Esophagus (tissue), 2 donors: ENCODE measurements at regions not wholly inside any gene's neighbourhood (a gene's known extent, or its start where the extent isn't known, plus 50 kb on each side); places are given as distances from the start of the nearest gene placed in this dataset.
"Not testable (repeated sequence)": the region's sequence is repeated elsewhere in the genome, so short reads cannot be mapped to it uniquely, and the experiment has no call there.

ENCODE experiments used
- H3K27ac ChIP-seq, 2 donors: one replicate each; pipeline ENCODE4 v1.5.1; 2013; ENCODE audit warnings: low read depth in 2 of 2, mild to moderate bottlenecking in 2 of 2, inconsistent platforms in 1 of 2, low read length in 1 of 2, moderate library complexity in 1 of 2
- H3K27me3 ChIP-seq, 2 donors: one replicate each; pipeline ENCODE4 v1.6.1; 2013; ENCODE audit warnings: low read length in 2 of 2, control low read depth in 1 of 2, mild to moderate bottlenecking in 1 of 2; ENCODE audit not compliant: insufficient read depth in 2 of 2, control insufficient read depth in 1 of 2
- H3K36me3 ChIP-seq, 2 donors: one replicate each; pipeline ENCODE4 v1.6.1; 2013; ENCODE audit warnings: low read length in 1 of 2; ENCODE audit not compliant: control insufficient read depth in 2 of 2, insufficient read depth in 2 of 2
- H3K4me1 ChIP-seq, 2 donors: one replicate each; pipeline ENCODE4 v1.6.1; 2013; ENCODE audit warnings: low read length in 1 of 2; ENCODE audit not compliant: control insufficient read depth in 2 of 2, insufficient read depth in 2 of 2
- H3K4me3 ChIP-seq, 2 donors: one replicate each; pipeline ENCODE4 v1.5.1; 2013; ENCODE audit warnings: low read length in 2 of 2, mild to moderate bottlenecking in 2 of 2, low read depth in 1 of 2, moderate library complexity in 1 of 2
- H3K9me3 ChIP-seq, 2 donors: one replicate each; pipeline ENCODE4 v1.6.1; 2013; ENCODE audit warnings: mild to moderate bottlenecking in 2 of 2, low read depth in 1 of 2, low read length in 1 of 2, moderate library complexity in 1 of 2; ENCODE audit not compliant: control insufficient read depth in 2 of 2, insufficient read depth in 1 of 2
- WGBS, 2 donors: extraction: QIAGEN DNeasy Blood & Tissue Kit; methylation state at CpG; one replicate each; pipeline ENCODE4 v1.1.7; 2013; 5-methylcytosine and 5-hydroxymethylcytosine counted together
- donor health status: healthy with polysubstance abuse.
- donor health status: Bipolar disorder and iron deficiency.

GRCh38 chr13:55577082-55577846 is 1563.5 kb upstream of the PRR20A start:
- no peak overlapping the region for H3K27ac ChIP-seq
- 14% methylated on average over 1 of the region's 1 CpG; no CpG with 5 or more reads in 1 of the 2 donors for WGBS, 2 donors
- no peaks in the 10 kb centered on the region for H3K27me3 ChIP-seq
- H3K4me3 ChIP-seq = no peak overlapping the region
- peaks cover 0 to 9% of the 10 kb centered on the region in 2 donors for H3K9me3 ChIP-seq
- no peaks in the 10 kb centered on the region for H3K4me1 ChIP-seq
- H3K36me3 ChIP-seq = no peaks in the 10 kb centered on the region

GRCh38 chr13:55577847-55578210 is 1562.9 kb upstream of the PRR20A start:
- WGBS, 2 donors = 39 to 56% methylated on average over 2 of the region's 2 CpGs
- H3K4me3 ChIP-seq = no peak overlapping the region
- no peaks in the 10 kb centered on the region for H3K27me3 ChIP-seq
- no peaks in the 10 kb centered on the region for H3K4me1 ChIP-seq
- H3K36me3 ChIP-seq = no peaks in the 10 kb centered on the region
- no peak overlapping the region for H3K27ac ChIP-seq
- H3K9me3 ChIP-seq = peaks cover 0 to 9% of the 10 kb centered on the region in 2 donors

GRCh38 chr13:55582294-55582693 is 1558.4 kb upstream of the PRR20A start:
- H3K4me3 ChIP-seq, H3K9me3 ChIP-seq, H3K27me3 ChIP-seq, H3K36me3 ChIP-seq, H3K27ac ChIP-seq, H3K4me1 ChIP-seq: not testable (repeated sequence)
- 56 to 60% methylated on average over 3 to 4 of the region's 4 CpGs for WGBS, 2 donors

- Histone ChIP-seq H3K36me3 (no peaks in the 10 kb centered on the region), H3K27ac (no peak overlapping the region), H3K27me3 (no peaks in the 10 kb centered on the region), H3K4me1 (no peaks in the 10 kb centered on the region), H3K9me3 (peaks cover 0 to 3% of the 10 kb centered on the region in 2 donors), H3K4me3 (no peak overlapping the region)
- 59 to 70% methylated on average over 6 of the region's 6 CpGs for WGBS, 2 donors
Observed at GRCh38 chr13:55583953-55584593, 1556.6 kb upstream of the PRR20A start.

GRCh38 chr13:55602784-55603183 is 1537.9 kb upstream of the PRR20A start:
- H3K27ac ChIP-seq = no peak overlapping the region
- WGBS, 2 donors = 64 to 72% methylated on average over 1 of the region's 1 CpG
- no peaks in the 10 kb centered on the region for H3K27me3 ChIP-seq
- H3K4me3 ChIP-seq = no peak overlapping the region
- H3K9me3 ChIP-seq = peaks cover 0 to 4% of the 10 kb centered on the region in 2 donors
- no peaks in the 10 kb centered on the region for H3K4me1 ChIP-seq
- no peaks in the 10 kb centered on the region for H3K36me3 ChIP-seq

GRCh38 chr13:55606045-55606665 is 1534.6 kb upstream of the PRR20A start:
- H3K4me1 ChIP-seq = no peaks in the 10 kb centered on the region
- WGBS, 2 donors = 92 to 93% methylated on average over 20 of the region's 20 CpGs
- H3K27ac ChIP-seq = no peak overlapping the region
- no peaks in the 10 kb centered on the region for H3K36me3 ChIP-seq
- H3K27me3 ChIP-seq = no peaks in the 10 kb centered on the region
- H3K9me3 ChIP-seq = peaks cover 0 to 4% of the 10 kb centered on the region in 2 donors
- H3K4me3 ChIP-seq = no peak overlapping the region

- Histone ChIP-seq H3K27ac (no peak overlapping the region), H3K4me1 (no peaks in the 10 kb centered on the region), H3K4me3 (no peak overlapping the region), H3K27me3 (no peaks in the 10 kb centered on the region), H3K36me3 (no peaks in the 10 kb centered on the region), H3K9me3 (peaks cover 0 to 2% of the 10 kb centered on the region in 2 donors)
- 75 to 80% methylated on average over 4 of the region's 4 CpGs for WGBS, 2 donors
Observed at GRCh38 chr13:55613429-55614187, 1527.1 kb upstream of the PRR20A start.

- Histone ChIP-seq H3K4me3 (no peak overlapping the region), H3K4me1 (no peaks in the 10 kb centered on the region), H3K27ac (no peak overlapping the region), H3K36me3 (no peaks in the 10 kb centered on the region), H3K27me3 (no peaks in the 10 kb centered on the region), H3K9me3 (peaks cover 0 to 2% of the 10 kb centered on the region in 2 donors)
- 57 to 66% methylated on average over 1 of the region's 1 CpG for WGBS, 2 donors
Observed at GRCh38 chr13:55615081-55615480, 1525.6 kb upstream of the PRR20A start.

GRCh38 chr13:55617241-55617640 is 1523.5 kb upstream of the PRR20A start:
- H3K27me3 ChIP-seq = no peaks in the 10 kb centered on the region
- H3K4me3 ChIP-seq = no peak overlapping the region
- H3K36me3 ChIP-seq = no peaks in the 10 kb centered on the region
- no peak overlapping the region for H3K27ac ChIP-seq
- 87% methylated on average over 3 of the region's 3 CpGs for WGBS, 2 donors
- peaks cover 0 to 2% of the 10 kb centered on the region in 2 donors for H3K9me3 ChIP-seq
- no peaks in the 10 kb centered on the region for H3K4me1 ChIP-seq
